Activated naive CD4-positive, alpha-beta T cell treated with Interleukin-2 at 50 U/mL for 16 hours (primary cell): ENCODE measurements at regions not wholly inside any gene's neighbourhood (a gene's known extent, or its start where the extent isn't known, plus 50 kb on each side); places are given as distances from the start of the nearest gene placed in this dataset.
"Not testable (repeated sequence)": the region's sequence is repeated elsewhere in the genome, so short reads cannot be mapped to it uniquely, and the experiment has no call there.

Experiments used
- DNase-seq: peaks from one replicate; pipeline ENCODE4 v3.0.0-alpha.2; 2020

DNA sequence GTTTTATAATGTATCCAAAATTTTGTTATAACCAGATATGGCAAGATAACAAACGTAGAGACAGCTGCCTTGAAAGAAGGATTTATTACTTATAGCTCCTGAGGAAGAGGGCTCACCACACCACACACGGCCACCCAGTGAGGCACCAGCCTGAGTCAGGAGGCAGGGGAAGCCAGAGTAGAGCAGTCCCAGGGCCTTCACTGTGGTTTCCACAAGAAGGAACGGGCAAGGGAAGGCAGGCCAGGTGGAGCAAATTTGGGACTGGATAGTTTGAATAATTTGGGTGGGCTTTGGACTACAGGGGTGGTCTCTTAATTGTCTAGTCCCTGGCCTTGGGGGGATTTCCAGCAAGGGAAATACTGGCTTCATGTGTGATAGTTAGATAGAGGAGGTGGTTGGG, 72.5 kb downstream of the RRAGC start:
- DNase-seq, result no peak

DNA sequence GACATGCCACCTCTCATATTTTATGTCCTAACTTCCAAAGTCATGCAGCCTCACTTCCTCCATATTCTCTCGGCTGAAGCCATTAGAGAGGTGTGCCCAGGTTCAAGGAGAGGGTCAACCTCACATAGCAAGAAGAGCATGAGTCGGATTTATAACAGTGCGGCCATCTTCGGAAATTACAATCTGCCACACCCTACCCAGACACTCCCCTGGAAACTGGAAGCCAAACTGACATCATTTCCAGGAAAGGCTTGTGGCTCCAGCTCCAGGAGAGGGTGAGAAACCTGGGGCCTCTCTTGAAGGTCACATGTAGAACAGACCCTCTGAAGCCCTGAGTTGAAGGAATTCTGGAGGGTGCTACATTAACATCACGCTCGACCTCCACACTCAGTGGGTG, 73.5 kb downstream of the RRAGC start:
- no peak for DNase-seq

DNA sequence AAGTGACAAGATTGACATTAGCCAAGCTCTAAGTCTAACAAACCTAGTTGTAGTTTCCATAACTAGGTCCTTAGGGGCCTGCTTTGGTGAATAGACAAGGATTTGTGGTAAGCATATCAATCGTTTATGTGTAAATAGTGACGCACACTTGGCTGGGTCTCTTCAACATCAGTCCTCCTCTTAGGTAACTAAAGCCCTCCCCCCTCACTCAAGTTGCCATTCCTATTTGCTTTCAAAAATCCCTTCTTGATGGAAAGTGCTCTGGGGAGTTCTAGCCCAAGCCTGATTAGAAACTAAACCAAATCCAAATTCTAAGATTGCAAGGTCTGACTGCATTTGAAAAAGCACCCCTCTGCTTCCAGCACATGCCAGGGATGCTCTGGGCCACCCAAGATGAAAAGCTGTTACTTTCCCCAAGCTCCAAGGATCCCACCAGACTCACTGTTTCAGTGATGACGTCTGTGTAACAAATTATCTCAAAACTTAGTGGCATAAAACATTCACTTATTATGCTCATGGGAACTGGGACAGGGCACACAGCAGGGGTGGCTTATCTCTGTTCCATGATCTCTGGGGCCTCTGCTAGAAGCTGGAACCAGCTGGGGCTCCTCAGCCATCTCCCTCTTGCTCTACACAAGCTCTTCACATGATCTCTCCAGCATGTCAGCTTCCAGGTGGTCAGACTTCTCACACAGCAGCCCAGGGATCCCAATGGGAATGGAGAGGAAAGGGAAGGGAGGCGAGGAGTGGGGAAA, 74.1 kb downstream of the RRAGC start:
- no peak for DNase-seq

DNA sequence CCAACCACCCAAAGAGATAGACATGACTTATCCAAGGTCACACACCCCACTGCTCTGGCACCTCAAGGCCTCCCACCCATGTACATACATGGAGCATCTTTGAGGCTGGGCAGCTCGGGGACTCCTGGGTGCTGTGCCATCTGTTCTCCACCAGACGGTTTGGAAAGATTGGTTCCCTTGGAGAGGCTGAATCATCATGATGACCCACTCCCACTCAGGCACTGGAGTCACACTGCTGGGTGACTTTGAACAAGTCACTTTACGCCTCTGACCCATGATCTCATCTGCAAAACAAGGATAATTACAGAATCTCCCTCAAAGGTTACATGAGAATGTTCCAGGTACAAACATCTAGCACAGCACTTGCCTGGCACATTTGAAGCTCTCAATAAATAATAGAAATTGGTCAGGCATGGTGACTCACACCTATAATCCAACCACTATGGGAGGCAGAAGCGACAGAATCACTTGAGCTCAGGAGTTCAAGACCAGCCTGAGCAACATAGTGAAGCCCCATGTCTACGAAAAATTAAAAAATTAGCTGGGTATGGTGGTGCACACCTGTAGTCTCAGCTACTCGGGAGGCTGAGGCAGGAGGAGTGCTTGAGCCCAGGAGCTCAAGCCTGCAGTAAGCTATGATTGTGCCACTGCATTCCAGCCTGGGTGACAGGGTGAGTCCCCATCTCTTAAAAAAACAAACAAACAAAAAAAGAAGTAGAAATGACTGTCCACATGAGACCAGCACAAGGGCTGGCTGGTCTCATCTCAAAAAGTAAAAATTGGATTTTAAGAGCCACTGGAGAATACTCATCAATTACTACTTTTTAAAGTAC, 74.9 kb downstream of the RRAGC start:
- DNase-seq, result no peak

DNA sequence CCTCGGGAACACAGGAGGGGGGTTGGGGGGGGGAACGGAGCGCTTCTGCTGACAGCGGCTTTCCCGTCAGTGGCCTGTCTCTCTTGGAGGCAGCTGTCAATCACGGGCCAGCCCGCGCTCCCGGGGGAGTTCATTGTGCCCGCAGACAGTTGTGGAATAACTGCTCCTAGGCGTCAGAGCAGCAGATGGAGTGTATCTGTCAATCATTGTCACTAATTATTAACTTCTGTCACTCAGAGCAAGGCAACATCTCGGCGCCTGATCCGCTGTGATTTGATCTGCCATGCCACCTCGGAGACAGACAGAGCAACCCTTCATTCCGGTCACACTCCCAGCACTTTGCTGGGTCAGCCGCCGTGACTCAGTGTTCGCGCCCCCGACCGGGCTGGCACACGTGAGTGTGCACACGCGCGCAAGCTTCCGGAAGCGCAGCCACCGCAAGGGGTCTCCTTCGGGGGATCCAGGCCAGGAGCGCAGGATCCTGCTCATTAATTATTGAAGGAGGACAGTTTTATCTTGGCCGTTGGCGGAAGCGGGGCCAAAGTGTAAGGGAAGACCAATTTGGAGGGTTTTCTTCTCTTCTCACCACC, 75.8 kb downstream of the RRAGC start:
- DNase-seq, result no peak

DNA sequence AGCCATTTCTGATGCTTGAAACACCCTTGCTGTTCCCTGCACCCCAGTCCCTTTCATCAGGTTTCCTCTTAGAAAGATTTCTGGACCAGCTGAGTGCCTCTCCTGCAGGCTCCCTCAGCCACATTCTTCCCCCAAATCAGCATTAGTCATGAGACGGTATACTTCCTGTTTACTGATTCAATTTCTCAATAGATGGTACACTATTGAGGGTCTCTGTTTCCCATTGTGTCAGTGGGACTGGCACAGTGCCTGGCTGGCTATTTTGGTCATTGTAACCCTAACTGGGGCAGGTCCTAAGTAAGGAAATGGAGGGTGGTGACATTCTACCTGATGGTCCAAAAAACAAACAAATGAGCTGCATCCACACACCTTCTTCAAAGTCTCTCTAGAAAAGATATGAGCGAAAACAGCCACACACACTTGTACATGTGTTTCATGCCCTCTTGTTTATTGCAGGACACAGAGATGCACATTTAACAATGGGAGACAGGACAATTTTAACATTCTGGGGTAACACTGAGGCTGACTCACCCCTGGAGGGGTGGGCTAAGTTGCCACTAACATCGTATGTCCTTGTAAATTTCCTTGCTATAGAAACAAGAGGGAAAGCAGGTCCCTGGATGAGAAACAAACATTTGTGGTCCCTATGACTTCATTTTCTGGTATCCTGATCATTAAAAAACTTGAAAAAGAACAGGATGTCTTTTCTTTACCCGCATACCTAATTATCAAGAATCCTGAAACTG, 77.5 kb downstream of the RRAGC start:
- no peak for DNase-seq

DNA sequence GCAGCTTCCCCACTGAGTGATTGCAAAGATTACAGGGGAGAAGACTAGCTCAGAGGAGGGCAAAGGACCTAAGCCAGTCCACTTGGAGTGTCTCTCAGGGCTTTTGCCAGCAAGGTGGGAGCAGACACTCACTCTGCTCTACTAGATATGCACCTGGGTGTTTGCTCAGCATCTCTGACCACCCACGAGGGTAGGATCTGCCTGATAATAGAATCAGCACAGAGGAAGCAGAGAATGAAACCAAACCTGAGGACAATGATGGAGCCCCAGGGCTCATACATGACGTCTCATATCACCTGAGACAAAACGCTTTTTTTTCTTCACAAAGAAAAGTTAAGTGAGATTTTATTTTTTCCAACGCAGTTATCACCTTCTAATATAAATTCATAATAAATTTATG, 79.4 kb downstream of the RRAGC start:
- DNase-seq, result no peak

DNA sequence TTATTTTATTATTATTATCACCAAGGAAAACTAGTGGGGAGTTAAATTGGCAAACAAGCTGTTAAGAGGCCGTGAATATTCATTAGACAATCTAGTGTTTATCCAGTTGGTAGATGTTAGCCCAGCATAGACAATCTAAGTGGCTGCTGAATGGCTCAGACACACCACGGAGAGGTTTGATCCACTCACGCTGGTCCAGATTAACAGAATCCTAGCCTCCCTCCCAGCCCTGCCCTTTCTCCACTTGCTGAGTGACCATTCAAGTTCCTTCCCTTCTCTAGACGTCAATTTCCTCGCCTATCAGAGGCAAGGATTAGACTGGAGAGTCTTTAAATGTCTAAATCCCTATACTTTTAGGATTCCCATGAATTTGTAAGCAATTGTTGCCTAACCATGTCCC, 80.1 kb downstream of the RRAGC start:
- DNase-seq, result no peak

DNA sequence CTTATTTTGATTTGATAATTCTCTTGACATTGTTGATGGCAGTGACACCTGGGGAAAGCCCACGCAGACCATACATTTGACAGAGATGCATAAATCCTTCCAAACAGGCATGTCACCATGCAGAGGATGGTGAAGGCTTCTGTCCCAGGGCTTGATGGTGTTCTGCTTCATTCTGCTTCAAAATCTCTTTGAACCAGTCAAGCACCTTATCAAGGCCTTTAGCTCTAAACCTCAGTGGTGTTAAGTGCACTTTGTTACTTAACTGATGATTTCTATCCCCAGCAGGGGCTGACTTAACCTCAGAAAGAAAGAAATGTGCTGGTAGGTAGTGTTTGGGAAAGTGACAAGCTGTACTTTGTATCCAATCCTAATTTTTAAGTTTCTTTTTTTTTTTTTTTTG, 81.1 kb downstream of the RRAGC start:
- DNase-seq, result no peak

DNA sequence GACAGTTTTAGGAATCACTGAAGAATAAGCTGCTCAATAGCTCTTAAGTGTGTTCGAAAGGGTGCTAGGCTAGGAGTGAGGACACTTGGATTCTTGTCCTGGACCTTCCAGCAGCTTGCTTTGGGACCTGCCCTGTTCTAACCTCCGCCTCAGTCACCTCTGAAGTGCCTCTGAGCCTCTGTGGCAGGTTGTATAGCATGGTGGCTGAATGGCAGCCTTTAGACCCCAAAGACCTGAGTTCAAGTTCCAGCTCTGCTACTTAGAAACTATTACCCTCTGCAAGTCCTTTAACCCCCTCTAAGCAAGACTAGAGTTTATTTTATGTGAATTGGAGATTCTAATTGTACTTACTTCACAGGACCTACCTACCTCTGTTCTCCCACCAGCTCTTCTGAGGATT, 81.5 kb downstream of the RRAGC start:
- no peak for DNase-seq

DNA sequence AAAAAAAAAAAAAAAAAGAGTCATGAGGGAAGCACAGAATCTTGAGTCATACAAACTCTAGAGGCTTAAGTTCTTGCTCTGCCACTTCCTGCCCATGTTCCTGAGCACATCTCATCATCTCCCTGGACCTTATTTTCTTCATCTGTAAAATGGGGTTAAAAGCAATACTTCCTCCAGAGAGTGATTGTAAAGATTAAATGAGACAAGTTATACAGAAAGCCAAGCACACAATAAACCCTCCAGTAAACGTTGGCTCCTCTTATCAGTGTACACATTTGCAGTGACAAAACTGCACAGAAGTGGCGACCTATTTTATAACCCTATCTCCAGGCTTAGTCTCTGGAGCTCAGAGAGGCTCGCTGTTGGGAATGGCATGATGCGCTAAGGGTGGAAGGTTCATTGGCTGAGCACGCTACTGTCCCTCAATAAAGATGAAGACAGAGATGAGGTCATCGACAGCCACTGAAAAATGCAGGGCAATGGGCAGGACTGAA, 82.1 kb downstream of the RRAGC start:
- no peak for DNase-seq

DNA sequence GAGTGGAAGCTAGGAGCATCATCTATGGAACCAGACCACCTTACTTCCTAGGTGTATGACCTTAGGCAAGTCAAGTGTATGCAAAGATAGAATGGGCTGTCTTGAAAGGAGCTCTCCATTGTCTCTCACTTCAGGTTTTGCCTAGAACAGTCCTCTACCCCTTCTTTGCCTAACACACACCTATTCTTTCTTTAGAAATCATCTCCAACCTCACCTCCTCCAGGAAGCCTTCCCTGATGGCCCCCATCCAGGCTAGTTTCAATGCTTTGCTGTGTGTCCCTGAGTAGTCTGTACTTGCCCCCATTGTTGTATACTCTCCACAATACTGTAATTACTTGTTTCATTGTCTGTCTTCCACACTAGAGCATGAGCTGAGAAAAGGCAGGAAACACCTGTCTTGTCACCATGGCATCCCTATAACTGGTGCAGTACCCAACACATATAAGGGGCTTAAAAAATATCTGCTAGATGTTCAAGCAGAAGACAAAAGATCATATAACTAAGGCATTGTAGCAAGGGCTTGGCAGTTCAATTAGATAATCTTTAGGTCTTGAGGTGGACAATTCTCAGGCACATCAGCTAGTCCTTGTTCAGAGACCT, 83.0 kb downstream of the RRAGC start:
- no peak for DNase-seq

DNA sequence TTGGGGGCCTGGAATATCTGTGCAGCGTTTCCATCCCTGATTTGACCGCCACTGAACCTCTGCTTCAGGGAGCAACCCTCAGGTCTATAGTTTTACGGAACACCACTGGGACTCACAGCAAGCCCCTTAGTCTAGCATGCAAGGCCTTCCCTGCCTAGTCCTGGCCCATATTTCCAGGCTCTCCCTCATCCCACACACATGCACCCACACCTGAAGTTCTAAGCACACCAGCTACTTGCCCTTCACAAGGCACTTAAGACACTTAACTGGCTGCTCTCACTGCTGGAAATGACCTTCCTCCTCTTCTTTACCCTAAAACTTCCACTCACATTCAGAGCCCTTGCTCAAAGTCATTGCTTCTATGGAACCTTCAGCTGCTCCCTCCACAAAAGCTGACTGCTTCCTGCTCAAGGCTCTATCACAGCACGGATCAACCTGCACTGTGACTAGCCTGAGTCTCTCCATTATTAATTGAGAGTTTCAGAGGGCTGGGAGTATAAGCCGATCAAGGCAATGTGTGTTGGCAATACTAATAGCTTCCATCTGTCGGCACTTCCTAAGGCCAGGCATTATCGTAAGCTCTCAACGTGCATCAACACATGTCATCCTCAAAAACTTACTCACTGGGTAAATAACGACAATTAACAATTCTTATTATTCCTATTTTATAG, 84.3 kb downstream of the RRAGC start:
- no peak for DNase-seq

DNA sequence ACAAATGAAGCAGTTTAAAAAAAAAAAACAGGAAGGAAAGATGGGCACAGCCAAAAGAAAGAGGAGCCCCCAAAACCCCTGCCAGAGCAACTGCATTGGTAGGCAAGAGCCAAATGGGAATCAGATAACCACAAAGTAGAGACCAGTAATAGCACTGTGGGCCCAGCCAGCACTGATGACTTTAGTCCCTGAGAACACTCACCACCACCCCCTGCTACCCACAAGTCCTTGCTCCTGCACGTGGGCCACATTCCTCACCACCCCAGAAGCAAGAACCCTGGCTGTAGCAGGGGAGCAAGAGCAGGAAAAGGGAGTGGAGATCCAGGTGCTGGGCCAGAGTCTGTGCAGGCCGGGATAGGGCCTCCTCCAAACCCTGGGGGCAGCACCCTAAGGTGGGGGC, 86.1 kb downstream of the RRAGC start:
- DNase-seq, result no peak

DNA sequence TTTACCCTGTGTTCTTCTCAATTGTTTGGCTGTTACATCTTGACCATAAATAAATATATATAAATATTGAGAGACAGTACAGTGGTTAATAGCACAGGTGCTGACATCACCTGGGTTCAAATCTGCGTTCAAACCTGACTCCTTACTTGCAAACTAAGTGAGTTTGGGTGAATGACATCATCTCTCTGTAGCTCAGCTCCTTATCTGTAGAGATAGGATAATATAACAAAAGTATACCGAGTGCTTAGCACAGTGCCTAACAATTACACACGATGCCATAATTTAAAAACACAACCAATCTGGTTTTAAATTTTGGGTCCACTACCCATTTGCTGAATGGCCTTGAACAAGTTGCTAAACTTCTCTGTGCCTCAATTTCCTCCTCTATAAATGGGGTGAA, 86.6 kb downstream of the RRAGC start:
- no peak for DNase-seq

DNA sequence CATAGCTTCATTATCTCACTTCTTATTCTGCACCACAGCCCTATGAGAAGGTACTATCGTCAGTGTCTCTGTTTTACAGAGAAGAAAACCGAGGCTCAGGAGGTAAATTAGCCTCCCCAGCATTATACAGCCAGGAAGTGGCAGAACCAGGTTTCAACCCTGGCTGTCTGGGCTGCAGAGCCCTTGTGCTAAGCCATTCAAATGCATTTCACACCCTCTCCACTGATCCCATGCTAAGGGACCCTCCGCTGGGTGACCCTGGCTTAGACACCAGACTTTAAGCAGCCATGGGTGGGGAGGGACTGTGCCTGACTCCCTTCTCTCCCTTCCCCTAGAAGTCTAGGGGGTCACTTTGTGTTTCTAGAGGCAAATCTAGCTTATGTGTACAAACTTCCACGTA, 87.5 kb downstream of the RRAGC start:
- no peak for DNase-seq

DNA sequence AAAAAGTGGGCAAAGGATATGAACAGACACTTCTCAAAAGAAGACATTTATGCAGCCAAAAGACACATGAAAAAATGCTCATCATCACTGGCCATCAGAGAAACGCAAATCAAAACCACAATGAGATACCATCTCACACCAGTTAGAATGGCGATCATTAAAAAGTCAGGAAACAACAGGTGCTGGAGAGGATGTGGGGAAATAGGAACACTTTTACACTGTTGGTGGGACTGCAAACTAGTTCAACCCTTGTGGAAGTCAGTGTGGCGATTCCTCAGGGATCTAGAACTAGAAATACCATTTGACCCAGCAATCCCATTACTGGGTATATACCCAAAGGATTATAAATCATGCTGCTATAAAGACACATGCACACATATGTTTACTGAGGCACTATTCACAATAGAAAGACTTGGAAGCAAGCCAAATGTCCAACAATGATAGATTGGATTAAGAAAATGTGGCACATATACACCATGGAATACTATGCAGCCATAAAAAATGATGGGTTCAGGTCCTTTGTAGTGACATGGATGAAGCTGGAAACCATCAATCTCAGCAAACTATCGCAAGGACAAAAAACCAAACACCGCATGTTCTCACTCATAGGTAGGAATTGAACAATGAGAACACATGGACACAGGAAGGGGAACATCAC, 88.9 kb downstream of the RRAGC start:
- DNase-seq, result not testable (repeated sequence)

DNA sequence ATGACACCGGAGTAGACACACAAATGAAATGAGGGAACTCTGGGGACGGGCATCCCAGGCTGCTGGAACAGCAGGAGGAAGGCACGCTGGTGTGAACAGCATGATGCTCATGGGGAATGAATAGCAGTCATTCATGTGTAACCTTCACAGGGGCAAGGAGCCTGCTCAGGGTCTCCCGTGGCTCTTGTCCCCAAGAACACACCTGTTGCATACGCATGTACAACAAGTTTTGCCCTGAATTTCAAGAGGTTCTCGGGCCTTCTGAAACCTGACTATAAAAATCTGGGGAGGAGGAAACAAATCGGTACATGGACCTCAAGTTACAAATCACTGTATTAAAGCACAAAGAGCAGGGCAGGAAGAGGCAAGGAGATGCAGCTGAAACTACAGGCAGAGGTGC, 93.4 kb downstream of the RRAGC start:
- DNase-seq, result no peak

DNA sequence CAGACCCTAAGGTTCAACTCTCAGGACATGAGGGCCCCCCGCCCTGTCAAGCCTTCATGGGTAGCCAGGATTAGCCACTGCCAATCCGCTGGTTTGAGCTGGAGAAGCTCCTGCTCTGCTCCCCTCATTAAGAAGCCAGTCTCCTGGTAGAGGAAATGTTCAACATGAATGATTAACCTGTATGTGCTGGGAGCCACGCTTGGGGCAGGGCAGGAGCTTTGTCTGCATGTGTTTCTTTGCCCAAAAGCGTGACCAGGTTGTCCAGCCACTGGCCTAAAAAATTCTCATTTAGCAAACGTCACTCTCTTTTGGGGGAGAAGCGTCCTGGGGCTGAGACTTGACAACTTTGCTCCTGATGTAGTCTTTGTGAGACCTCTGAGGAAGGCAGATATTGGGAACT, 96.5 kb downstream of the RRAGC start:
- DNase-seq, result no peak

DNA sequence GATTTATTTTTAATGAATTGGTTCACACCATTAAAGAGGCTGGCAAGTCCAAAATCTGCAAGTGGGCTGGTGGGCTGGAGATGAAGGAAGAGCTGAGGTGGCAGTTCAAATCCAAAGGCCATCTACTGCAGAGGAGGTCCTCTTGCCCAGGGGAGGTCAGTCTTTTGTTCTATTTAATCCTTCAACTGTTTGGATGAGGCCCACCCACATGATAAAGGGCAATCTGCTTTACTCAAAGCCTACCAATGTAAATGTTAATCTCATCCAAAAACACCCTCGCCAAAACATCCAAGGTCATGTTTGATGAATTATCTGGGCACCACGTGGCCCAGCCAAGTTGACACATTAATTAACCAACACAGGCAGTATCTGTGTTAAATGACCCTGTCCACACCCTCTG, 99.0 kb downstream of the RRAGC start:
- DNase-seq, result no peak

DNA sequence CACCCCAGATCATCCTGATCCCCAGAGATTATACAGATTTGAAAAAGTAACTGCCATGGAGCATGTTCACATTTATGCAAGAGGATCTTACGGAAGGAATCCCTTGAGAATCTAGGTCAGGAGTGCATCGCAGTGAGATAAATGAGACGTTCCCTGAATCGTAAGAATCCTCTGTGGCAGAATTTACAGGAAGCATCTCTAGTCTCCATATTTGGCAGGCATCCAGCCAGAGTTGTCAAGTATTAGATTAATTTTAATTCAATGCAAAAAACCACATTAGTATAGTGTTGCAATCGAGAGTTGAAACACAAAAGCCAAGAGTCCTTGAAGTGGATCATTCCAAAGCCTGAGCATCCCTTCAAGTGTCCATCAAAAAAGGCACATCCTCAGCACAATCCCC, 100.8 kb downstream of the RRAGC start:
- no peak for DNase-seq
